ENCODE measurements at regions not wholly inside any gene's neighbourhood (a gene's known extent, or its start where the extent isn't known, plus 50 kb on each side); places are given as distances from the start of the nearest gene placed in this dataset.

GRCh38 chrX:107506596-107507031 lies 57.2 kb downstream of the FRMPD3 start:
- TF ChIP-seq MYC (IDR thresholded peaks at IDR 0.05; ENCODE audit: borderline replicate concordance, low read length): no peak
- TF ChIP-seq CTCF (IDR thresholded peaks at IDR 0.05): no peak
- TF ChIP-seq ESRRA (IDR thresholded peaks at IDR 0.05; ENCODE audit: borderline replicate concordance, low read length): no peak
- TF ChIP-seq REST (IDR thresholded peaks at IDR 0.05): no peak
- TF ChIP-seq NR3C1 (IDR thresholded peaks at IDR 0.05): no peak
- no peak for TF ChIP-seq POLR2A (IDR thresholded peaks at IDR 0.05; ENCODE audit: low read length)
- TF ChIP-seq MAZ (IDR thresholded peaks at IDR 0.05; ENCODE audit: borderline replicate concordance, low read depth, low read length): no peak
- no peak for TF ChIP-seq ZC3H11A (IDR thresholded peaks at IDR 0.05)

All from A549 (cell line).